Forelimb muscle (tissue), 1 donor: ENCODE measurements at regions not wholly inside any gene's neighbourhood (a gene's known extent, or its start where the extent isn't known, plus 50 kb on each side); places are given as distances from the start of the nearest gene placed in this dataset.

ENCODE experiments used
- DNase-seq: peaks from one replicate; pipeline ENCODE4 v3.0.0-alpha.2; 2013; ENCODE audit warnings: low read depth

DNA sequence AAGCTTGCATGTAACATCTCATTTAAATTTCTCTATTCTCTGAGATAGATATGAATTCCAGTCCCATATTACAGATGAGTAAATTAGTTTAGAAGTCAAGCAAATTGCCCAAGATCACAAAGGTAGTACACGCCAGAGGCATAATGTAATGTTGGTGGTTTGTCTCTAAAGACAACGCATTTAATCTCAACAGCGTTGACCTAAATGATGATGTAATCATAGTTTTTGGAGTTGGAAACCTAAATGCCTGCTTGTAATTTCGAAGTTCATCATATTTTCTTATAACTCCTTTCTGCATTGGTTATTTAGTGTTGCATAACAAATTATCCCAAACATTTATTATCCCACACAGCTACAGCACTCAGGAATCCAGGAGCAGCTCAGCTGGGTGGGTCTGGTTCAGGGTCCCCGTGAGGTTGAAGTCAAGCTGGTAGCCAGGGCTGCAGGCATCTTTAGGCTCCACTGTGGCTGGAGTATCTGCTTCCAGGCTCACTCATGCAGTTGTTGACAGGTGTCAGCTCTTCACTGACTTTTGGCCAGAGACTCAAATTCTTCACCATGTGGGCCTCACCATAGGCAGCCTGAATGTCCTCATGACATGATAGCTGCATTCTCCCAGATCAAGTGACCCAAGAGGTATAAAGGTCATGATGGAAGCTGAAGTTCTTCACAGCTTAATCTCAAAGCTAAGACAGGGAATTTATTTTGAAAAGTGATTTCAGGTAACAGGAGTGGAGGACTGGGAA, 122.0 kb upstream of the SPTLC3 start:
- no peak for DNase-seq

DNA sequence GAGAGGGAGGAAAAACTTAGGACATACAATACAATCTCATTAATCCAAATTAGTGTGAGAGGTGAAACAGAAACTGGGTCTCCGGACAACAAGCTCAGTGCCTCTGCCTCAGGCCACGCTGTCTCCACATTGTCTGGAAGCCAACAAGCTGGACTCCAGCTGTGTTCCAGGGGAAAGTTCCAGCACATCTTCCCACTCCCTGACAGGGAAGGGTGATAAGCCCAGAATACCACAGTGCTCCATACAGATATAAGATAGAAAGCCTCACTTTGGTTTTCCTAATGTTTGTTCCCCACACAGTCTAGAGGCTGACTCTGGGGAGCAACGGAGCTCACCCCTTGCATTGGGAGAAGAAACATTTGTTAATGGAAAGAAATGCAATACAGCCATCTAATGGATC, 117.1 kb upstream of the SPTLC3 start:
- no peak for DNase-seq

DNA sequence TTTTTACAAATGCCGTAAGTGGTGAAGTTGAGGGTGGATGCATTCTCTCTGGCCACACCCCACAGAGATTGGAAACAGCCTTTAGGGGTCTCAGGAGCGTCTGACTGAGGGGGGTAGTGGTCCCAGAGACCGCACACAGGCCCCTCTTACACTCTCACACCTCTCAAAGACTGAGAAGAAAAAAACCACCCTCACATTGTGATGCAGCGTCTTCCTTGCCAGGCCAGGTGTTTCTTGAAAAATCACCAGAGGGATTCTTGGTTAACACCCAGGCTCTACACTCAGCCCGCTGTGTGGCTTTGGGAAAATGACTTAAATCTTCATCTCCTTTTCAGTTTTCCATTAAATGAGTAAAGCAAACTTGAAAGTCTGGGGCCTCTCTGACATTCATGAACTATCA, 115.8 kb upstream of the SPTLC3 start:
- no peak for DNase-seq

DNA sequence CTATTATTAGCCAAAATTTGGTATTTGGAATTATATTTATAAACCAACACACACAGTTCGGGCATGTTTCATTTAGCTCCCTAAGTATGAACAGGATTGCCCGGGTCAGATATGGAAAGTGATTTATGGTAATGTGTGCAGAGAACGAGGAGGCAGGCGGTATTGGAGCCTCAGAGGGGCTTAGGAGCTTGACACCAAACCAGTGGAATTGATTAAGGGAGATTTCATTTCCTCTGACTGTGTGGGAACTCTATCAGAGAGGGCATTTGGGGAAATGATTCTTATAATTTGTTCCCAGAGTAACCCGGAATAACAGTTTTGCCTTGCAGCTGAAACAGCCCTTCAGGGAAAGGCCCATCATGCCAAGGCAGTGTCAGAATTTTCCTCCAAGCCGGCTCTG, 115.1 kb upstream of the SPTLC3 start:
- DNase-seq = no peak

DNA sequence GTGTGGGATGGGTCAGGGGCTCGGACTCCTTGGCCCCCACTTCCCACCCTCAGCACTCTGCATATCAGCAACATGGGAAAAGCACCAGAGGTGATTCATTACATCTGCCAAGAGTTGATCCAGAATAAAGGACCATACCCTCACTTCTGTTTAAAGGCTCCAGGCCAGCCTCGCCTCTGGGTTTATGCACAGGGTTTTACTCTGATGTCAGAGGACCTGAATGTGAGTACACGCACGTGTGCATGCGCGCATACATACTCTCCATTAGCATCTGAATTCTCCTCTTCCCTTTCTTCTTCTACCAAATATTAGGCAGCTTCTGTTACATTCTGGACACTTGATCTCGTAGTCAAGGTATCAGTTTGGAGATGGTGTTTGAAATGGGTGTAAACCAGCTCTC, 114.7 kb upstream of the SPTLC3 start:
- DNase-seq = no peak

GRCh38 chr20:12896180-12896579, 112.6 kb upstream of the SPTLC3 start:
- DNase-seq = no peak

- no peak for DNase-seq
These were observed 105.8 kb upstream of the SPTLC3 start for GRCh38 chr20:12902992-12903391.

DNA sequence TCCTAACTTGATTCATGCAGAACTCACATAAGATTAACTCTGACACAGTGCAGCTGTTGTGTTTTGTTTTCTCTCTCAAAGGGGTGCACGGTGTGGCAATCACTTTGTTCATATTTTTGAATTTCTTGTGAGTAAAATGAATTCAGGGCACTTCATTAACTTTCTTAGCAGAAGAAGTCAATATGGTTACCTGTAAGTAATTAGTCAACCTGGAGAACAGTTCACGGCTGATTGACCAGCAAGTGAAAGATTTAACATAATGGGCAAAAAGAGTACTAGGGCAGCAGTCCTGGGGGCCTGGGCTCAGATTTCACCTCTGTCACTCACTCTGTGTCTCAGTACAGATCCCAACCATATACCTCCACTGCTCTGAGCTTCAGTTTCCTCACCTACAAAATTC, 102.4 kb upstream of the SPTLC3 start:
- no peak for DNase-seq

GRCh38 chr20:12911372-12911771, 97.4 kb upstream of the SPTLC3 start:
- DNase-seq = no peak

DNA sequence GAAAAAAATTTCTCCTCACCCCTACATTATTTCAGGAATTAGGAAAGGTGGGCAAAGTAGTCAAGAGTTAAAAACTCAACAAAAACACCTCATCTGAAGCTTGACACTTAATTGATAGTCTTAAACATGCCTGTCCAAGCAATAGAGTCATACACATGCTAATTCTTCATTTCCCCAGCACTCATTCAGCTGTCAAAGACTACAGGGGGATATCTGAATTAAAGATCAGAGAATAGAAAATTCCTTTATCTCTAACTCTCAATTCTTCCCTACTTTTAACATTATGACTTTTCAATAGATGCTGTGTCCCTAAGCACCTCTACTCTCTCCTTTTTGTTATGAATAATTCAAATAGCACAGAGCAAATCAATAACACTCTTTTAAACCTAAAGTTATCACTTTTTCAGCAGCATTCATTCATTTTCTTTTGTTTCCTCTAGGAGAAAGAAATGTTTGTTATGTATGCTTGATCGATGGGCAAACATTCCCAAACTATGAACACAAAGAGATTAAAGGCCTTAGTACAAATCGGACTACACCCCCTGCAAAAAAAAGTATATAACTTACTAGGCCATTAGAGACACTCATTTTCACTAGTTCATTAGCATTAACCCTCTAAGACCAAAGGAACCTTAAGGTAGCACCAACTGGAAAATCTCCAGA, 94.9 kb upstream of the SPTLC3 start:
- DNase-seq = no peak

- DNase-seq = no peak
These were observed 94.0 kb upstream of the SPTLC3 start for GRCh38 chr20:12914804-12915203.

GRCh38 chr20:12916699-12917098, 92.1 kb upstream of the SPTLC3 start:
- DNase-seq = no peak

GRCh38 chr20:12924126-12924525, 84.6 kb upstream of the SPTLC3 start:
- DNase-seq = no peak

- peak; percentile 51 for DNase-seq
These were observed 83.5 kb upstream of the SPTLC3 start for GRCh38 chr20:12925210-12925755.

DNA sequence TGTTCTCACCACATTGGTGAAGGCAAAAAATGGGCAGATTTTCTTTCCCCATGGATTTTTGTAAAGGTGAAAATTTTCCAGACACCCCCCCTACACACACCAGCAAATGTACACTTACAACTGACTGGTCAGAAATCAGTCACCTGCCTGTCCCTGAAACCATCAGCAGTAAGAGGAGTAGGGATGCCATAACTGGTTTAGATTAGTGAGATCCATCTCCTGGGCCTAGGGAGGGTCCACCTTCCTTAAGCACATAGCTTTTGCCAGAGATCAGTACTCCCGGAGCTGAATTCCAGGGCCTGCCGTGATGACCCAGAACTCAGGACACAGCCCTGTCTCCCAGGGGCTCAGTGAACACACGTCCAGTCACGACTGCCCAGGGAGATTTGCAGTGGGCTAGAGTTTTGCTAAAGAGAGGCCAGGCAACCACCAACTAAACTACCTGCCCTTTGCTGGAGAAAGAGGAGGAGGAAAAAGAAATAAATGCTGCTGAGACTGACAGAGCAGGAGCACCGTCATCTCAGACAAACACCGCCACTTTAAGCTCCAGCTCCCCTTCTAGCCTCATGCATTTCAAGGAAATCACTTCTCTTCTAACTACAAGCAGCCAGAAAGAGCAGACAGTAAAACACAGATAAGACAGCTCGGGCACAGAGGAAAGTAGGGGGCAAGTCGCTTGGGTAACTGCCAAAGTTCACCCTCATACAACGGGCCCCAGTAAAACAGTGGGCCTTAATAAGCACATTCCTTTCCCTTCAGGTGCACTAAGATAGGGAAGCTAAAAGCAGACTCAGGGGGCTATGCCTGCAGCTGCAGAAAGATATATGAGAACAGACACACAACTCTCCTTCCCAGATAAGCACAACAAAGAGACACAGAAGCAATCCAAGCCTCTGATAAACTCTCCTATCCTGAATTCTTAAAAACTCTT, 82.6 kb upstream of the SPTLC3 start:
- no peak for DNase-seq

DNA sequence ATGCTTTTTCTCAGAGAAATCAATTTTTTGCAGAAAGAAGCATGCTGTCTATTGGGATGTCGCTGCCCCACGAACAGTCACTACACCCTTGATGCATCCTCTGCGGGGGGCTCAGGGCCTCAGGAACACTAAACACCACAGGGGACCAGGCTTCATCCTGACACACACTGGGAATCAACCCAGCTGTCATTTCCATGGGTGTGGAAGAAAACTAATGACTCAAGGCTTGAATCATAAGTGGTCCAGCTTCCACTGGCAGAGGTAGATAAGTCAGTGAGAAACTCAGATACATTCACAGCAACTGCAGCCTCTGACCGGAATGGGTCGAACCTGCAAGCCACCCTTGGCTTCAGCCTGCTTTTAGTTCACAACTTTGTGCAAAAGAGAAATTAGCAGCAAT, 81.3 kb upstream of the SPTLC3 start:
- DNase-seq = no peak

GRCh38 chr20:12928358-12928754, 80.4 kb upstream of the SPTLC3 start:
- no peak for DNase-seq

DNA sequence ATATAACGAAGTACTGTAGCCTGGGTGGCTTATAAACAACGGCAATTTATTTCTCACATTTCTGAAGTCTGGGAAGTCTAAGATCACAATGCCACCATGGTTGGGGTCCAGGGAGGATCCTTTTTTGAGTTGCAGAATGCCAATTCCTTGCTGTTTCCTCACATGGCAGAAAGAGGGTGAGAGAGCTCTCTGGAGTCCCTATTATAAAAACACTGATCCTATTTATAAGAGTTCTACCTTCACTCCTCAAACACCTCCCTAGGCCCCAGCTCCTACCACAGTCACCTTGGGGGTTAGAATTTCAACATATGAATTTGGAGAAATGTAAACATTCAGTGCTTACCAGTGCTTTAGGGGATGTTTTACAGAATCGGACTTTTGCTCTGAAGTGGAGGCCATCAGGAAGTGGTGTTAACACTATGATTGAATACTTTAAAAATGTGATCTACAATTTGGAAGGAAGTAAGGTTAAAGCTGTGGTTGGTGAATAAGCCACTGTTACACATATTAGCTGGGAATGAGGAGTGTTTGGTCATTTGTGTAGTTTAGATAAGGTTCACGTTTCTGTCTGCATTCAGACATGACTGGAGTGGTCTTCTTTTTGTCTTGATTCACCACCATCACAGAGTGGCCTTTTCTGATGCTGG, 79.9 kb upstream of the SPTLC3 start:
- no peak for DNase-seq

GRCh38 chr20:12936020-12936419, 72.8 kb upstream of the SPTLC3 start:
- DNase-seq = no peak

GRCh38 chr20:12936524-12936923, 72.2 kb upstream of the SPTLC3 start:
- DNase-seq = no peak

GRCh38 chr20:12941025-12941424, 67.7 kb upstream of the SPTLC3 start:
- no peak for DNase-seq

DNA sequence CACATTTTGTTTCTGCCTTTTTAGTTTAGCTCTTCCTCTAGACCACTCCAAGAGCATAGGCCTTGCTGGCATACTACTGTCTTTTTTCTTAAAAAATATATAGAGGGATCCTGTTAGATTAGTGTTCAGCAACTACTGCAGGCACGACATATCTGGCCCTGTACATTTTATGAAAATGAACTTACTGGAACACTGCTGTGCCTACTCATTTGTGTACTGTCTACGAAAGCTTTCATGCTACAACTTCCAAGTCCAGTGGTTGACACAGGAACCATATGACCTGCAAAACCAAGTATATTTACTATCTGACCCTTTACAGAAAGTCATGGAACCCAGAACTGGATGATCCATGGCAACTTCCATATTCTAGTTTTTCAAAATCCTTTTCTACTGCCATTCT, 66.6 kb upstream of the SPTLC3 start:
- no peak for DNase-seq
